ENCODE measurements at regions not wholly inside any gene's neighbourhood (a gene's known extent, or its start where the extent isn't known, plus 50 kb on each side); places are given as distances from the start of the nearest gene placed in this dataset.

DNA sequence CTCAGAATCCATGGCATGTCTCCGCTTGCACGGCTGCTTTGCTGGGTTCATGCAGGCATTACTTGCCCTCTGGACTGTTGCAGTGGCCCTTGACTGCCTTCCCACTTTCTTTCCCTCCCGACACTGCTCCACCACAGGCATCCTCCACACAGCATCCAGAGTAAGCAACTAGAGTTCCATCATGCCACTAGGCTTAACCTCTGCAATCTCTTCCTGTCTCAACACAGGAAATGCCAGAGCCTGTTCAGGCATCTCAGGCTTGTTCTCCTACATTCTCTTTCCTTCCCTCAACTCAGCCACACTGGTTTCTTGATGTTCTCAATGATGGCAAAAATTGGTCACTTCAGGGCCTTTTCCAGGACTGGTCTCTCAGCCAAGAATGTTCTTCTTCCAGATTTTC lies 284.5 kb upstream of the KLF6 start:
- no peaks in the 10 kb centered on the region for H3K9me3 Mint-ChIP-seq
- peaks cover 2% of the 10 kb centered on the region for H3K27me3 Mint-ChIP-seq
- DNase-seq, result no peak
- H3K4me3 Mint-ChIP-seq, result no peak overlapping the region
- no peaks in the 10 kb centered on the region for H3K36me3 Mint-ChIP-seq
- H3K4me1 Mint-ChIP-seq, result peaks cover 13% of the 10 kb centered on the region
- CTCF ChIA-PET, result no interaction called here
- no peak overlapping the region for H3K27ac Mint-ChIP-seq

DNA sequence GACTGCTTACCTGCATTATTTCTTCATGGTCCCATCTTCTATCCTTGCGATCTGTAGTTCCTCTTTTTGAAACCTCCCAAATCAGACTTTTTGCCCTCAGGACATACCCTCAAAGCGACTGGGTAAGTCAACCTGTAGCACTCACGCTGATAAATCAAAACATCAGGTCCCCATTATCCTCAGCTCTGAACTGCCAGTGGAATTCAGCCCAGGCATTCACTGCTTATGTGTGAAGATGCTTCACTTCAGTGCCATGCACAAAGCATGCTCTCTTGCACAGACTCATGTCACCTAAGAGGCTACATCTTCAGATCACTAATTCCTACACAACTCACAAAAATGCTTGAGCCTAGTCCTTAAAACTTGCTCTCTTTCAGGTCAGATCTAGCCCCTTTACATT lies 283.6 kb upstream of the KLF6 start:
- H3K9me3 Mint-ChIP-seq, result no peaks in the 10 kb centered on the region
- peaks cover 4% of the 10 kb centered on the region for H3K27me3 Mint-ChIP-seq
- H3K27ac Mint-ChIP-seq, result no peak overlapping the region
- H3K4me1 Mint-ChIP-seq, result peaks cover 5% of the 10 kb centered on the region
- H3K4me3 Mint-ChIP-seq, result no peak overlapping the region
- CTCF ChIA-PET, result no interaction called here
- H3K36me3 Mint-ChIP-seq, result no peaks in the 10 kb centered on the region
- DNase-seq, result no peak

DNA sequence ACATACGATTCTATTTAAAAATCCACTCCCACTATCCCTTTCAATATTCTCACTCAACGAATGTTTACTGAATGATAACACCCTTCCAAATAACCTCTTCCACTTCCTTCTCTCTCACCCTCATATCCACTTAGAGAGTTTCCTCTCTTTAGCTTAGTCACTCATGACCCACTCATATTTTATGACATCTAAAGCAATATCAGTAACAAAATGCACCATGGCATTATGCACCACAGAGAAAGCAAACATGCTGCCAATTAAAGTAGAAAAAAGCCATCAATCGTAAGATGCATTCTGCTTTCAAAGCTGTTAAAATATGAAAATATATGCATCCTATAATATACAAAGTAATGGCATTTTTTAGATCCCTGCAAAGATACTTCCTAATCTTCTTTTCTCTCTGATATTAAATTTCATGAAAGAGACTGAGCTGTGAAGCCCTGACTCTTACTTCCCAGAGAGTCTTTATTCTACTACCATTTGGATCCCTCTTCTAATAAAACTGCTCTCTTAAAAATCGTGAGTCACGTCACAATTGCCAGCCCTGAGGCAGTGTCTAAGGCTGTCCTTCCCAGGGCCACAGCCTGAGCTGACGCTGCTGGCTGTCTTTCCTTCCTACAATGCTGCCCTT lies 283.0 kb upstream of the KLF6 start:
- Mint-ChIP-seq H3K27me3 (peaks cover 4% of the 10 kb centered on the region), H3K4me3 (no peak overlapping the region), H3K4me1 (peaks cover 3% of the 10 kb centered on the region), H3K36me3 (no peaks in the 10 kb centered on the region), H3K27ac (no peak overlapping the region), H3K9me3 (no peaks in the 10 kb centered on the region)
- CTCF ChIA-PET, result no interaction called here
- no peak for DNase-seq

DNA sequence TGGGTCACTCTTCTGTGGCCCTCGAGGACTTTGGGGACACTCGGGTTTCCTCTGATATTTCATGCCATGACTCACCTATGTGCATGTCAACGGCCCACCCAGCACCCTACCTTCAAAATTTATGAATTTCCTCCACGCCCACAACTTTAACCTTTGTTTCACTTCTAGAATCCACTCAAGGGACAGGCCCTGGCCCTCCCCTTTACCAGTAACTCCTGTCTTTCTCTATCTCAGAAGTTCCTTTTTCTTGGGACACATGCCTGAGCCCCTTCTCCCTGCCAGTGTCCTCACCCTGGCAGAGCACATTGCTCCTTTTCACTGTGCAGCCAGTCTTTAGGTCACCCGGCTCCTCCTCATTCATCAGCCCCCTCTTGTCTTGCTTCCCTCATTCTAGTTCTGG lies 282.5 kb upstream of the KLF6 start:
- Mint-ChIP-seq H3K27me3 (peaks cover 4% of the 10 kb centered on the region), H3K4me3 (no peak overlapping the region), H3K4me1 (peaks cover 4% of the 10 kb centered on the region), H3K36me3 (no peaks in the 10 kb centered on the region), H3K27ac (no peak overlapping the region), H3K9me3 (no peaks in the 10 kb centered on the region)
- CTCF ChIA-PET, result no interaction called here
- DNase-seq, result no peak

DNA sequence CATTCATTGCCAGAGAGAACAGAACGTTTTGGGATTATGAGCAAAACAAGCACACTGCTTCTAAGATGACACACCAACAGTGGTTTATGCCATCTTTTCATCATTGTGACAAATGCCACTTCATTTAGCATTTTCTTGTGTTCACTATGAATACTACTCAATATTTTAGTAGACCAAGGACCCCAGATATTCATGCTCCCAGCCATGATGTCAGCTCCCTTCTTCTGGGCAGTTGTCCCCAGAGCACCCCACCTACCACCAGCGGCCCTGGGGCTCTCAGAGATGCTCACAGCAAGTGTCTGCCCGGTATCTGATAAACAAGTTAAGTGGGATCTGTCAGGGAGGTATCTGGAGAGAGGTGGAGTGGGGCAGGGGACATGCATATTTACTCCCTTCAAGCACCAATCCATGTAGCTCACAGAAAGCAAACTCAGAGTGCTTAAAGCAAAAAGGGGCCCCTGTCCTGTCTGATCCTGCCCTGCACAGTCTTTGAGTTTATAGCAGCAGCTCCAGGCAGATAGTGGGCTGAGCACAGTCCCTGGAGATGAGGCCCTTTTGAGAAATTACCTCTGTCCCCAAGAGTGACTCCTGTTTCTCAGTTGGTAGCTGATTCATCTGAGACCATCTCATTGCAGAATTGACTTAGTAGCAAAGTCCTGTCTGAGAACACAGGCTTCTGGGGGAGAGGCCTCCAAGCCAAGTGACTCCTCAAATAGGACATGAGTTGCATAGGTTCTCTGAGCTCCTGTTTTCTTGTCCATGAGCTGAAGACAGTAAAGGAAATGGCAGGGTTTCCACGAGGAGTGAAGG lies 281.8 kb upstream of the KLF6 start:
- CTCF ChIA-PET, result no interaction called here

DNA sequence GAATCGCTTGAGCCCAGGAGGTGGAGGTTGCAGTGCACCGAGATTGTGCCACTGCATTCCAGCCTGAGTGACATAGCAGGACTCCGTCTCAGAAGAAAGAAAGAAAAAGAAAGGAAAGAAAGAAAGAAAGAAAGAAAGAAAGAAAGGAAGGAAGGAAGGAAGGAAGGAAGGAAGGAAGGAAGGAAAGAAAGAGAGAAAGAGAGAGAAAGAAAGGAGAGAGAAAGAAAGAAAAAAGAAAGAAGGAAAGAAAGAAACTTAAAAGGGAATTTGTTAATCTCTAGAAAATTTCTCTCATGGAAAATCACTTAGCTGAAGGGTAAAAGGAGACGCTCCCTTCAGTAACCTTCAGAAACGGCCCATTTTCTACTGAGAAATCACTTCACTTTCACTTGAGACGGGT lies 279.5 kb upstream of the KLF6 start:
- CTCF ChIA-PET, result no interaction called here
- Mint-ChIP-seq H3K4me1 (peaks cover 32% of the 10 kb centered on the region), H3K27ac (no peak overlapping the region), H3K9me3 (no peaks in the 10 kb centered on the region), H3K36me3 (peaks cover 4% of the 10 kb centered on the region), H3K27me3 (peaks cover 4% of the 10 kb centered on the region), H3K4me3 (no peak overlapping the region)
- DNase-seq, result no peak

More for the DNA sequence above, 281.8 kb upstream of the KLF6 start:
- peaks cover 4% of the 10 kb centered on the region for H3K27me3 Mint-ChIP-seq
- H3K4me1 Mint-ChIP-seq, result peaks cover 12% of the 10 kb centered on the region
- H3K9me3 Mint-ChIP-seq, result no peaks in the 10 kb centered on the region
- peaks cover 2% of the 10 kb centered on the region for H3K36me3 Mint-ChIP-seq
- no peak overlapping the region for H3K4me3 Mint-ChIP-seq
- DNase-seq, result no peak
- H3K27ac Mint-ChIP-seq, result no peak overlapping the region

DNA sequence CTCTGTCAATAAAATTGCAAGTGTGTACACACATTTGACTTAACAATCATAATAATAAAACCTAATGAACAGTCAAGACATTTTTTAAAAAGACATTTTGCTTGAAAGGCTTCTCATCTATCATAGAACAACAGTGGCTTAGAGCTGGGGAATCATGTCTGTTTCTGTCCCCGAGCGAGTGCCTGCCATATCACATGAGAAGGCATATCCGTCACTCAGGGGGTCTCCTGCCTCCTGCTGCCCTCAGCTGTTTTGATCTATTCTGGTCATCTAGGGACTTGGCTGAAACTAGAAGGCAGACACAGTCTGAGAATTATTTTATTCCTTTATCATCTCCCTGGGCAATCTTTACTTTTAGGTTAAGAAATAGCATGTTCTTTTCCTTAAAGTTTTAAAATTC lies 278.7 kb upstream of the KLF6 start:
- Mint-ChIP-seq H3K27ac (no peak overlapping the region), H3K4me1 (peaks cover 37% of the 10 kb centered on the region), H3K27me3 (peaks cover 4% of the 10 kb centered on the region), H3K36me3 (peaks cover 4% of the 10 kb centered on the region), H3K9me3 (no peaks in the 10 kb centered on the region), H3K4me3 (no peak overlapping the region)
- CTCF ChIA-PET, result interaction anchor here (0.5 kb wide), 1 partner anchor 1755 kb away, joined by 5 read pairs; no protein-coding TSS in a partner anchor
- no peak for DNase-seq

DNA sequence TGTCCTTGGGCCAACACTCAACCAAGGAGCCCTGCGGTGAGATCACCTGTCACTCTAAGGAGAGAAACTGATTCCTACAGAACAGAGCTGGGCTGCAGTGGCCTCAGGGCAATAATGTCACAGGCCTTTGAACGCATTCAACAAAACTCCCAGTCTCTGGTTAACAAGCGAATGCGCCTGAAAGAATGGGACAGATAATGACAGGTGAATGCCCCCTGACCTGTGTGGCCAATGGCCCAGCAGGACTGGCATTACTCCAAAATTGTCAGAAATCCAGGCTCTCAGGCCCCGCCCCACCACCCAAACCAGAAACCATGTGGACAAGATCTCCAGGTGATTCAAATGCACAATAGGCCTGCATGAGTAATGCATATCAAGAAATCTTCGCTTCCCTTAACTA lies 277.7 kb upstream of the KLF6 start:
- Mint-ChIP-seq H3K27ac (no peak overlapping the region), H3K36me3 (peaks cover 4% of the 10 kb centered on the region), H3K27me3 (peaks cover 4% of the 10 kb centered on the region), H3K4me3 (no peak overlapping the region), H3K4me1 (peaks cover 40% of the 10 kb centered on the region), H3K9me3 (no peaks in the 10 kb centered on the region)
- CTCF ChIA-PET, result no interaction called here
- DNase-seq, result no peak

DNA sequence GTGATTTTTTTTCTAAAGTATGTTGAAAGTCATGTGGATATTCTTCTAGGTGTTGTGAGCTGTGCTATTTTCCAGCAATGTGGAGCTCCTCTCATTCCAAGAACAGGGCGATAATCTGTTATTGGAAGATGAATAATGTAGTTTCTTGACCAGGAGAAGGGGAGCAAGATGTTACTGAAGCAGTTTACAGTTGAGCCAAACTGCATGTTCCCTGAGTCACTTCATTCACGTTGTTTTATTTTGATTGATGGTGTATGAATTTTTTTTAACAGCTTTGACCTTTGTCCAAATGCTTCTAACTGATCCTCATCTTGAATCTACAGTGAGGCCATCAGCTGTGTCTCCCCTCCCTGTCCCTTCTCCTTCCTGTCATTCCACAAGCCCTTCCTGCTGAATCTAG lies 277.1 kb upstream of the KLF6 start:
- Mint-ChIP-seq H3K36me3 (peaks cover 4% of the 10 kb centered on the region), H3K27me3 (peaks cover 5% of the 10 kb centered on the region), H3K4me3 (no peak overlapping the region), H3K27ac (peak overlapping the region; percentile 74), H3K4me1 (peaks cover 40% of the 10 kb centered on the region), H3K9me3 (no peaks in the 10 kb centered on the region)
- CTCF ChIA-PET, result no interaction called here
- no peak for DNase-seq

DNA sequence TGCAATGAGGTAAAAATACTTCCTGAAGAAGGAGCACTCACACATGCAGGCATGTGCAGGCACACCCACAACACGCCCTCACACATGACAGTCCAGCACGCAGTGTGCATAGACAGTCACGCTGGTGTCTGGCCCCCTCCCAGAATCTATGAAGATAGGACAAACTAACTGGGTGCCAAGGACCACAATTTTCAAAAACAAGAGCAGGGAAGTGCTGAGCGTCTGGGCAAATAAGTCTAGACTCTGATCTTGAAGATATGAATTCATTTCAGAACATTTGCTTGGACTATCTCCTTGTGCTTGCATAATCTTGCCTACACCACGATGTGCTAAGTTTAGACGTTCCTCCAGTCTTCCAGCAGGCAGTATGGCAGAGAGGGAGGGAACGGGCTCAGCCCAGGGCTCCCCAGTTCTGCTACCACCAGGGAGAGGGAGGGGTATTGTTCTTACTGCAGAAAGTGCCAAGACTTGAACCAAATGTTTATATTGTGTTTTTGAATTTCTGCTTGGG lies 276.5 kb upstream of the KLF6 start:
- Mint-ChIP-seq H3K27me3 (peaks cover 7% of the 10 kb centered on the region), H3K4me1 (peaks cover 40% of the 10 kb centered on the region), H3K27ac (no peak overlapping the region), H3K36me3 (peaks cover 4% of the 10 kb centered on the region), H3K4me3 (no peak overlapping the region), H3K9me3 (no peaks in the 10 kb centered on the region)
- no peak for DNase-seq
- CTCF ChIA-PET, result no interaction called here

DNA sequence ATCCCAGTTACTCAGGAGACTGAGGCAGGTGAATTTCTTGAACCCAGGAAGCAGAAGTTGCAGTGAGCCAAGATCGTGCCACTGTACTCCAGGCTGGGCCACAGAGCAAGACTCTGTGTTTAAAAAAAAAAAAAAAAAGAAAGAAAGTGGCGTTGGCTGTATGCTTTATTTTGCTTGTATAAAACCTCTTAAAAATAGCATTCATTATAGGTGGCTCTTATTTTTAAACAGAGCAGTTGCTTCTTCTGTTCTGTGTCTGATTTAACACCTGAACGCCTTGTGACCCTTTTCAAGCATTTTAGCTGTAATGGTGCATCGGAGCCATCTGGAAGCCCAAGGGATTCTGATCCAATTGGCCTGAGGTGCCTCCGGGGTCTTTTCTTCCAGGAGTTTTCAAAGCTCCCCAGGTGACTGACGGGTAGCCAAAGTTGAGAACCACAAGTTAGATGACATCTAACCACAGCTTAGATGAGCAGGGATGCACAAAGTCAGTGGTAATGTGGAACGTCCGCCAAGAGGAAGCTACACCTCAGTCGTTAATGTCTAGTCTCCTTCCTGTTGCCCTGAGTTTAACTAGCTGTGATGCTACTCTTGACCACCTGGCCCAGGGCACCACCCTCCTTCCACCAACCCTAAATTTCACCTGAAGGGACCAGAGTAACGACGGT lies 274.6 kb upstream of the KLF6 start:
- Mint-ChIP-seq H3K27ac (peak overlapping the region; percentile 77), H3K27me3 (peaks cover 6% of the 10 kb centered on the region), H3K9me3 (no peaks in the 10 kb centered on the region), H3K36me3 (peaks cover 4% of the 10 kb centered on the region), H3K4me3 (no peak overlapping the region), H3K4me1 (peaks cover 37% of the 10 kb centered on the region)
- CTCF ChIA-PET, result interaction anchor here (0.7 to 1.0 kb wide), 3 partner anchors 9 to 90 kb away, joined by 3 to 6 read pairs (median 3); no protein-coding TSS in a partner anchor
- DNase-seq, result peak; percentile 49

DNA sequence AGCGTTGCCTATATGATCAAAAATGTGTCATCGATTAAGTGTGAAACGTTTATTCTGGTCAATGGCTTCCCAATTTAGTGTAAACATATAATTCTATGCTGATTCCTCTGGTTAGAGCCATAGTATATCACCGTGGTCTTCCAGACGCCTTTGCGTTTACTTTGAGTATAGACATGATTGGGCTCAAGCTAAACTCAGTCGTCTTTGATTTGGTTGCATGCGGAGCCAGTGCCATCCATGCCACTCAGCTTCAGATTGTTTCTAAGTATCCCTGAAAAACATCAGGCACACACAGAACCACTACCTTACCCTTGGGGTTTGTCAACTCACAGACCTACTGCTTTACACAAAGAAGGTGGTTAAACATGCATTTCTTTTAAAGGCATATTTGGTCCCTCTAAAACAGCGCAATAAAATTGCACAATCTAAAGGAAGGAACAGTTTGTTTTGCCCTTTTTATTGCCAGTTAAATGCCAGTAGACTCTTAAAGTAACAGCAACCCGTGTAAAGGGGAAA lies 273.6 kb upstream of the KLF6 start:
- Mint-ChIP-seq H3K4me3 (no peak overlapping the region), H3K27ac (no peak overlapping the region), H3K27me3 (peaks cover 3% of the 10 kb centered on the region), H3K9me3 (no peaks in the 10 kb centered on the region), H3K36me3 (peaks cover 4% of the 10 kb centered on the region), H3K4me1 (peaks cover 37% of the 10 kb centered on the region)
- DNase-seq, result no peak
- CTCF ChIA-PET, result interaction anchor here (0.7 kb wide), 2 partner anchors 16 to 89 kb away, joined by 3 to 6 read pairs; no protein-coding TSS in a partner anchor

DNA sequence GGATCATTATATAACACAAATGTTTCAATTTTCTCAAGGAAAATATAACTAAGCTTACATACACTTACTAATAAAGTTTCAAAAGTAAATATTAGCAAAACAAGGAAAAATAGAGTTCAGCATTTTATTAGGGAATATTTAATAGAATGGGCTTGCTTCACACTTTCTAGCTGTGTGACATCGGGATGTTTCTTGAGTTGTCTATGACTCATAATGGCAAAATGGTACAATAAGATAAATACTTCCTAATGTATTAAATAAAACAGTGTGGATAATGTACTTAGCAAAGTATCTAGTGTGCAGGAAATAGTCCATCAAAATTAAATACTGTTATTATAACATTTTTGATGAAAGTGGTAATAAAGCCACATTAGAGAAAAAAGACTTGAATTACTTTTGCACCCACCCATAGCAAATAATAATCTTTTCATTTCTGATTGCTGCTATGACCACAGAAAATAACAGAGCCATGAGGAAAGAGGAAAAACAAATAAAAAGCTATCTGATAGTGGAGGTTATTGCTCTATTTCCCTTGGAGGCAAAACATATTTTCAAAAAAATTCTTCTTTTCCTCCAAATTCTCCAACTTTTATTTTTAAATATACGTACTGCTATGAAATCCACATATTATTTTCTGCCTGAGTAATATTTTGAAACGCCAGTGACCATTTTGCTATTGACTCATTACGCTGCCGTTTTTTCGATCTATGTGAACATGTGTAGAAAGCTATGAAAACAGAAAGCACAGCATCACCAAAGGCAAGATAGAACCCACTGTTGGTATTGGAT lies 272.9 kb upstream of the KLF6 start:
- CTCF ChIA-PET, result no interaction called here
- Mint-ChIP-seq H3K9me3 (no peaks in the 10 kb centered on the region), H3K27me3 (peaks cover 3% of the 10 kb centered on the region), H3K4me3 (no peak overlapping the region), H3K4me1 (peaks cover 37% of the 10 kb centered on the region), H3K36me3 (peaks cover 4% of the 10 kb centered on the region), H3K27ac (no peak overlapping the region)
- DNase-seq, result no peak

DNA sequence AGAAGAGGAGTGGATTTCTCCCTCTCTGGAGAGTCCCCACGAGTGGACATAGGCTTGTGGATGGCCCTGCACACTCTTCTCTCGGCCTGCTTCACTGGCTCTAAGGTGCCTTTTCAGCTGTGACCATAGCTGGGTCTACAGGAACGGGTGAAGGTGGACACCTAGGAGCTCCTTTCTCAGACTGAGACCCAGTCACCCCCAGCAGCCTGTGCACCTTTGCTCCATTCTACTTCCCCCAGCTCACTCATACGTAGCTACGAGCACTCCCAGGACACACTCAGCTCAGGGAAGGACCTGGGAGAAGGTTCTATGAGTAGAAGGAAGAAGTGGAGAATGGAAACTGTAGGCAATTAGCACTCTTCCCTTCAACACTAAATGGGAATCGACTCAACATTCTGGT lies 272.0 kb upstream of the KLF6 start:
- CTCF ChIA-PET, result no interaction called here
- Mint-ChIP-seq H3K4me3 (no peak overlapping the region), H3K27me3 (peaks cover 3% of the 10 kb centered on the region), H3K36me3 (peaks cover 4% of the 10 kb centered on the region), H3K9me3 (no peaks in the 10 kb centered on the region), H3K4me1 (peaks cover 34% of the 10 kb centered on the region), H3K27ac (no peak overlapping the region)
- no peak for DNase-seq
